Hepatocyte (in vitro differentiated cells): ENCODE measurements at regions not wholly inside any gene's neighbourhood (a gene's known extent, or its start where the extent isn't known, plus 50 kb on each side); places are given as distances from the start of the nearest gene placed in this dataset.

ENCODE experiments used
- DNase-seq: peaks from one replicate; pipeline ENCODE4 v3.0.0-alpha.2; 2016; ENCODE audit warnings: low spot score
- H2AFZ ChIP-seq: fragments of 200-600 bp; sonication (generic); 2 replicates; pipeline ENCODE4 v1.6.0; 2016; ENCODE audit warnings: antibody characterized with exemption, mild to moderate bottlenecking
- H3K27ac ChIP-seq: fragments of 200-600 bp; sonication (generic); 2 replicates; pipeline ENCODE4 v1.5.1; 2016; ENCODE audit warnings: mild to moderate bottlenecking
- H3K27me3 ChIP-seq: fragments of 200-600 bp; sonication (generic); 2 replicates; pipeline ENCODE4 v1.6.1; 2016
- H3K36me3 ChIP-seq: fragments of 200-600 bp; sonication (generic); replicated peaks from 2 replicates; pipeline ENCODE4 v1.5.1; 2016; ENCODE audit warnings: low read depth; ENCODE audit not compliant: insufficient read depth
- H3K4me1 ChIP-seq: fragments of 200-600 bp; sonication (generic); 2 replicates; pipeline ENCODE4 v1.5.1; 2016; ENCODE audit warnings: mild to moderate bottlenecking, moderate library complexity; ENCODE audit not compliant: insufficient read depth
- H3K4me2 ChIP-seq: fragments of 200-600 bp; sonication (generic); 2 replicates; pipeline ENCODE4 v1.6.0; 2016
- H3K4me3 ChIP-seq: fragments of 200-600 bp; sonication (generic); 2 replicates; pipeline ENCODE4 v1.5.1; 2016; ENCODE audit warnings: mild to moderate bottlenecking
- H3K79me2 ChIP-seq: fragments of 200-600 bp; sonication (generic); 2 replicates; pipeline ENCODE4 v1.6.0; 2017; ENCODE audit warnings: mild to moderate bottlenecking
- H3K9me2 ChIP-seq: fragments of 200-600 bp; sonication (generic); replicated peaks from 2 replicates; pipeline ENCODE4 v1.6.0; 2017; ENCODE audit warnings: mild to moderate bottlenecking; ENCODE audit not compliant: insufficient read depth
- H3K9me3 ChIP-seq: fragments of 200-600 bp; sonication (generic); 2 replicates; pipeline ENCODE4 v1.5.1; 2016; ENCODE audit warnings: low read depth, mild to moderate bottlenecking
- H4K20me1 ChIP-seq: fragments of 200-600 bp; sonication (generic); 2 replicates; pipeline ENCODE4 v1.6.0; 2016; ENCODE audit warnings: mild to moderate bottlenecking; ENCODE audit not compliant: insufficient read depth, poor library complexity, severe bottlenecking
- CTCF ChIP-seq: fragments of 200-600 bp; sonication (generic); IDR thresholded peaks from 2 replicates; pipeline ENCODE4 v1.5.1; 2016; ENCODE audit warnings: antibody characterized with exemption, mild to moderate bottlenecking; ENCODE audit not compliant: poor library complexity
- EZH2 ChIP-seq: fragments of 200-600 bp; sonication (generic); IDR thresholded peaks from 2 replicates; pipeline ENCODE4 v1.6.1; 2016; ENCODE audit warnings: antibody characterized with exemption, mild to moderate bottlenecking, borderline replicate concordance
- EZH2phosphoT487 ChIP-seq: fragments of 200-600 bp; sonication (generic); IDR thresholded peaks from one replicate; pipeline ENCODE4 v1.6.1; 2018; ENCODE audit warnings: antibody characterized with exemption, mild to moderate bottlenecking, low read depth, moderate library complexity; ENCODE audit not compliant: unreplicated experiment, severe bottlenecking
- WGBS: methylation state at CpG from one replicate; pipeline ENCODE4 v1.1.6; 2016; ENCODE audit warnings: low lambda C conversion rate; ENCODE audit errors: missing lambda C conversion rate; 5-methylcytosine and 5-hydroxymethylcytosine counted together

- 97% methylated on average over 2 of the region's 2 CpGs for WGBS
These were observed 362.5 kb upstream of the ZMIZ1 start for GRCh38 chr10:78706256-78706655.

GRCh38 chr10:78706726-78707540 lies 361.8 kb upstream of the ZMIZ1 start:
- WGBS, result 71% methylated on average over 5 of the region's 5 CpGs
- no peaks in the 10 kb centered on the region for H3K27me3 ChIP-seq
- DNase-seq, result no peak
- H3K9me2 ChIP-seq, result no peaks in the 10 kb centered on the region
- no peaks in the 10 kb centered on the region for H3K4me1 ChIP-seq
- no peak overlapping the region for H3K27ac ChIP-seq
- no peak overlapping the region for H2AFZ ChIP-seq
- no peaks in the 10 kb centered on the region for H3K79me2 ChIP-seq
- no peak overlapping the region for H3K4me2 ChIP-seq
- H3K9me3 ChIP-seq, result no peaks in the 10 kb centered on the region
- no peaks in the 10 kb centered on the region for H4K20me1 ChIP-seq
- no peak overlapping the region for H3K4me3 ChIP-seq
- TF ChIP-seq EZH2phosphoT487 (no peak), CTCF (no peak)
- H3K36me3 ChIP-seq, result no peaks in the 10 kb centered on the region

More at GRCh38 chr10:78706256-78706655, 362.5 kb upstream of the ZMIZ1 start:
- DNase-seq, result no peak
- Histone ChIP-seq H4K20me1 (no peaks in the 10 kb centered on the region), H3K27ac (no peak overlapping the region), H3K4me2 (no peak overlapping the region), H3K79me2 (no peaks in the 10 kb centered on the region), H3K27me3 (no peaks in the 10 kb centered on the region), H3K9me2 (no peaks in the 10 kb centered on the region), H3K36me3 (no peaks in the 10 kb centered on the region), H3K4me1 (no peaks in the 10 kb centered on the region), H2AFZ (no peak overlapping the region), H3K4me3 (no peak overlapping the region), H3K9me3 (no peaks in the 10 kb centered on the region)
- TF ChIP-seq CTCF, result no peak
- no peak for TF ChIP-seq EZH2

GRCh38 chr10:78707745-78708144 lies 361.0 kb upstream of the ZMIZ1 start:
- Histone ChIP-seq H2AFZ (no peak overlapping the region), H3K9me3 (no peaks in the 10 kb centered on the region), H4K20me1 (no peaks in the 10 kb centered on the region), H3K9me2 (no peaks in the 10 kb centered on the region), H3K4me1 (no peaks in the 10 kb centered on the region), H3K79me2 (no peaks in the 10 kb centered on the region), H3K27me3 (no peaks in the 10 kb centered on the region), H3K4me2 (no peak overlapping the region), H3K4me3 (no peak overlapping the region), H3K36me3 (no peaks in the 10 kb centered on the region), H3K27ac (no peak overlapping the region)
- TF ChIP-seq CTCF (no peak), EZH2 (no peak), EZH2phosphoT487 (no peak)
- no peak for DNase-seq
- WGBS, result 73% methylated on average over 4 of the region's 4 CpGs
